UCSD-AML1 (cell line): ENCODE measurements at regions not wholly inside any gene's neighbourhood (a gene's known extent, or its start where the extent isn't known, plus 50 kb on each side); places are given as distances from the start of the nearest gene placed in this dataset.
A peak's percentile ranks its signal among the peaks of the same experiment; 100 is the strongest.
"Not testable (repeated sequence)": the region's sequence is repeated elsewhere in the genome, so short reads cannot be mapped to it uniquely, and the experiment has no call there.

Experiments
- DNase-seq: peaks from one replicate; lab custom pipeline; 2025; ENCODE audit not compliant: unreplicated experiment; lab: John Stamatoyannopoulos, UW

DNA sequence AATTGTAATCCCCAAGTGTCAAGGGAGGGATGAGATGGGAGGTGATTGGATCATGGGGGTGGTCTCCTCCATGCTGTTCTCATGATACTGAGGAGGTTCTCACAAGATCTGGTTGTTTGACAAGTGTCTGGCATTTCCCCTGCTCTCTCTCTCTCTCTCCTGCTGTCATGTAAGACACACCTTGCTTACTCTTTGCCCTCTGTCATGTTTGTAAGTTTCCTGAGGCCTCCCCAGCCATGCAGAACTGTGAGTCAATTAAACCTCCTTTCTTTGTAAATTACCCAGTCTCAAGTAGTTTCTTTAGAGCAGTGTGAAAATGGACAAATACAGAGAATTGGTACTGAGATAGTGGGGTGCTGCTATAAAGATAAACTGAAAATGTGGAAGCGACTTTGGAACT lies 207.9 kb downstream of the HINT1 start:
- no peak for DNase-seq

DNA sequence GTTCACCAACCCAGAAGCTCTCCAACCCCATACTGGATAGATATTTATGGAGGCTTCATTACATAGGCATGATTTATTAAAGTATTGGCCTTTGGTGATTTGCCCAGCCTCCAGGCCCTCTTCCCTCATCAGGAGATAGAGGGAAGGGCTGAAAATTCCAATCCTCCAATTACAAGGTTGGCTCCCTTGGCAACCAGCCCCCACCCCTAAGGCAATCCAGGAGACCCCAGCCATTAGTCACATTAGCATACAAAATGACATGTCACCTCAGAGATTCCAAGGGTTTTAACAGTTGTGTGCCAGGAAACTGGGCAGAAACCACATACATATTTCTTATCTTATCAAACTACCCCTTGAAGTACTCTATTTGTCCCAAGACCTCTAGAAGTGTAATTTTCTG lies 210.0 kb downstream of the HINT1 start:
- DNase-seq = no peak

DNA sequence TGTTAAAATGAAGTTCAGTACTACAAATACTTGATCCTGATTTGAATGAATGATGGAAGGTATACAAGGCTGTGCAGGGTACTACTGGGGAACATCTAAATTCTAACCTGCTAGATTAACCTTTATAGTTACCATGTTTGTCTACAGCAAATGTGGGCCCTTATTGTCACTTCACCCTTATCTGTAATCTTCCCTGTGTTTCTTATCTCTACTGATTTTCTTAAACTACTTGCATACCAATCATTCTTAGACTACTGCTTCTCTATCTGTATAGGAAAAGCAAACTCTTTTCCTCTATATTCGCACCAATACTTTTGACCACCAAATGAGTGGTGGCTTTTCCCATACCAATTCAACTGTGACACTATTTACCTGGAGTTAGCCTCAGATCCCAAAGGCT lies 210.7 kb downstream of the HINT1 start:
- DNase-seq = no peak

DNA sequence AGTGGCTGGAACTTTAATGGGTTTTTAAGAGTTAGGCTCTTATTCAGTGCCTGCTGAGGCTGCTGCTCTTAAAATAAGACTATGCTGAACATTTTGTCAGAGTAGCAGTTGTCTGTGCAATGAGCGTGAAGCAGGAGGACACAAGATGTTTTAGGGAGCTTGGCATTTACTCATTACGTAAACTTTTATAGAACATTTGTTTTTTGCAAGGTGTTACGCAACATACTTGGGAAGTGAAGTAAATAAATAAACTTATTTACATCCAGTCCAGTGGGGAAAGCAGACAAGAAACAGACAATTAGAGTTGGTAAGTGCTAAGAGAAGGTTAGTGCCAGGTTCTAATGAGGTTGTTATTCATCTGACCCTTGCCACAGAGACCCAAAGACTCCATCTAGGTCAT lies 226.0 kb downstream of the HINT1 start:
- no peak for DNase-seq

DNA sequence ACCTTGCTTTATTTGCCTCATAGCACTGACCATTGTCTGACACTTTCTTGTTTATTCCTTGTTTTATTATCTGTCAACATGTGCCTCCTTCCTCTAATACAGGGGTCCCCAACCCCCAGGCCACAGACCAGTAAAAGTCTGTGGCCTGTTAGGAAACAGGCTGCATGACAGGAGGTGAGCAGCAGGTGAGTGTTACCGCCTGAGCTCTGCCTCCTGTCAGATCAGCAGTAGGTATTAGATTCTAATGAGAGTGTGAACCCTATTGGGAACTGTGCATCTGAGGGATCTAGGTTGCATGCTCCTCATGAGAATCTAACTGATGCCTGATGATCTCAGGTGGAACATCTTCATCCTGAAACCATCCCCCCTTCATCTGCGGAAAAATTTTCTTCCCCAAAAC lies 228.0 kb downstream of the HINT1 start:
- no peak for DNase-seq

DNA sequence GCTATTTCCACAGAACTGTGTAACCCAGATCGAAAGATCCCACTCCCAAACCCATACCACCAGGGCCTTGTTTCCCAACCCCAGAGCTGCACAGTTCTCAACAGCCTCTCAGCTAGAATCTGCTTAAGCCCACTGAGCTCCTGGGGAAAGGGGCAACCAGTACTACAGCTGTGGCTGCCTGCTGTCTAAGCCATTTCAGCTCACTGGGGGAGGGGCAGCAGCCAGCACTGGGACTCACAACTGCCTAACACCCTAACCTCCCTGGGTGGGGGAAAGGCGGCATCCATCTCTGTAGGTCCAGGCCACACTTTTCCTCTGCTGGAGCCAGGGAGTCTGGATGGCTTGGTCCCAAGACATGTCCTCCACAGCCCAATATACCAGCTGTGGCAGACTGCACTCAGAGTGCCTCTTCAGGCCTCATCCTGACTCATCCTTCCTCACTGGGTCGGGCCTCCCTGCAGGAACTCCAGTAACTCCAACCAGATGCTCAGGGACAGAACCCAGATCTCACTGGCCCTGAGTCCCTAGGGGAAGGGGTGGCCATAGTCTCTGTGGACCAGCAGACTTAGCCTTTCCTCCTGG lies 241.4 kb downstream of the HINT1 start:
- no peak for DNase-seq

DNA sequence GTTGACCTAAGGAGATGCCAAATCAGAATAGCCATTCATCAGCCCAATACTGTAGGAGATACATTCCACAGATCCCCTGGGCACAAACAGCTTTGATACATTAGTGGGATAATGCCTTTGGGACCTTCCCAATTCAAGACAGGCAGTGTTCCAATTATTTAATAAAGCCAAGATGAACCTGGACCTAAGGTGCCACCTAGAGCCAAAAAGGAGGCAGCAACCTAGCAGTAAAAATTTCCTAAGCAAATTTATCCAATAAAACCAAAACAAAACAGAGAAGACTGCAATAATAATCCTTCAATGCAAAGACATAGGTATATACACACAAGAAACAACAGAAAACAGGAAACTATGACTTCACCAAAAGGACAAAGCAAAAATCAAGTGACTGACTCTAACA lies 253.0 kb downstream of the HINT1 start:
- no peak for DNase-seq

DNA sequence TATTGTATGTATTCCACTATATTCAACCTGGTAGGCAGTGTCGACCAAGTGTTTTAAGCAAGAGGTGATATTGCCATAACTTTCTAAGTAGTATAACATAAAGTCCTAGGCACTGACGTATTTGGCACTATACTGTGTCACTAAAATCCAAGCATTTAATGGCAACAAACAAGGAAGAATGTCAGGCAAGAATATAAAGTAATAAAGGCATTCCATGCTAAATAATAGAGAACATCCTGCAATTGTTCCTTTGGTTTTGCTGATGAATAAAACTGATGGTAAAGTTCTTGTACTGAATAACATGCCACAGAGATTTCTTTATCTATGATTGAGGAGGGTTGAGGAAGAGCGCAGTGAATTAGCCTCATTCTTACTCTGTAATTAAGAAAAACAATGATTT lies 256.9 kb downstream of the HINT1 start:
- DNase-seq = no peak

DNA sequence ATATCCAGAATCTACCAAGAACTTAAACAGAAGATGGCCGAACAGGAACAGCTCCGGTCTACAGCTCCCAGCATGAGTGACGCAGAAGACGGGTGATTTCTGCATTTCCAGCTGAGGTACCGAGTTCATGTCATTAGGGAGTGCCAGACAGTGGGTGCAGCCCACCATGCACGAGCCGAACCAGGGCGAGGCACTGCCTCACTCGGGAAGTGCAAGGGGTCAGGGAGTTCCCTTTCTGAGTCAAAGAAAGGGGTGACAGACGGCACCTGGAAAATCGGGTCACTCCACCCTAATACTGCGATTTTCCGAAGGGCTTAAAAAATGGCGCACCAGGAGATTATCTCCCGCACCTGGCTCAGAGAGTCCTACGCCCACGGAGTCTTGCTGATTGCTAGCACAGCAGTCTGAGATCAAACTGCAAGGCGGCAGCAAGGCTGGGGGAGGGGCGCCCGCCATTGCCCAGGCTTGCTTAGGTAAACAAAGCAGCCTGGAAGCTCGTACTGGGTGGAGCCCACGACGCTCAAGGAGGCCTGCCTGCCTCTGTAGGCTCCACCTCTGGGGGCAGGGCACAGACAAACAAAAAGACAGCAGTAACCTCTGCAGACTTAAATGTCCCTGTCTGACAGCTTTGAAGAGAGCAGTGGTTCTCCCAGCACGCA lies 267.4 kb downstream of the HINT1 start:
- not testable (repeated sequence) for DNase-seq

DNA sequence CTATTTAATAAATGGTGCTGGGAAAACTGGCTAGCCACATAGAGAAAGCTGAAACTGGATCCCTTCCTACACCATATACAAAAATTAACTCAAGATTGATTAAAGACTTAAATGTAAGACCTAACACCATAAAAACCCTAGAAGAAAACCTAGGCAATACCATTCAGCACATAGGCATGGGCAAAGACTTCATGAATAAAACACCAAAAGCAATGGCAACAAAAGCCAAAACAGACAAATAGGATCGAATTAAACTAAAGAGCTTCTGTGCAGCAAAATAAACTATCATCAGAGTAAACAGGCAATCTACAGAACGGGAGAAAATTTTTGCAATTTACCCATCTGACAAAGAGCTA lies 267.9 kb downstream of the HINT1 start:
- not testable (repeated sequence) for DNase-seq

DNA sequence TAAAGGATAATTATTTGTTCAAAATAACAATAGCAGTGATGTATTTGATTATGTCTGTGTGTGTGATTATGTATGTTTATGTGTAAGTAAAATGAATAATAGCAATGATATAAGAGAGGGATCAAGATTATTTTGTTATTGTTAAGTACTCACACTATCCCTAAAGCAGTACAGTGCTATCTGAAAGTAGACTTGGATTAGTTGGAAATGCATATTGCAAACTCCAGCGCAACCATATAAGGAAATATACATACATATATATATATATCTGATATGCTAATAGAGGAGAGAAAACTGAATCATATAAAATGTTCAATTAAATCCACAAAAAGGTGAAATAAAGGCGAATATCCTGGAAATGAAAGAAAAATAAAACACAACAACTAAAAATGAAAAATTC lies 268.4 kb downstream of the HINT1 start:
- no peak for DNase-seq

DNA sequence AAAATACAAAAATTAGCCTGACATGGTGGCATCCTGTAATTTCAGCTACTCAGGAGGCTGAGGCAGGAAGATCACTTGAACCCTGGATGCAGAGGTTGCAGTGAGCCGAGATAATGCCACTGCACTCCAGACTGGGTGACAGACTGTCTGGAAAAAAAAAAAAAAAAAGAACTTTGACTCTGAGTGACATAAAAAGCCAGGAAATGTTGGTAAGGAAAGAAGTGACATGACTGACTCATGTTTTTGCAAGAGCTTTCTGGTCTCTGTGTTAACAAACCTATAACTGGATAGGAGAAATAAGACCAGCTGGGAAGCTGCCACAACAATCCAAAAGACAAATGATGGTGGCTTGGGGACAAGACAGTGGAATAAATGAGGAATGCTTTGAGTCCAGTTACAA lies 272.1 kb downstream of the HINT1 start:
- no peak for DNase-seq

DNA sequence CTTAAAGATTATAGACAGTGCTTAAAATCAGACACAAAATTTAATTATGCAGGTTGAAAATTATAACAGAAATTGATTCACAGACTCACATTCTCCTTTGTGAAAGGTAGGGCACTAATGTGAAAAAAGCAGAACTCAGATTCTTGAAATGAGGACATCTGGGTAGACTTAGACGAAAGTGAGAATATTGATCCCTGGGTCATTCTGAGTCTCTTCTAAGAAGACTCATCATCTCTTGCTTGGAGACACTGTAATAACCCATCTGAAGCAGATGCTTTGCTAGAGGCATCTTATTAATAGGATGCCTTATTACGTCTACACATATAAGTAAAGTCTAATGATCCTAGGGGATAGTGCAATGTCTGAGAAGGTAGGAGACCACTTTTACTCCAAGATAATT lies 274.4 kb downstream of the HINT1 start:
- DNase-seq = no peak

DNA sequence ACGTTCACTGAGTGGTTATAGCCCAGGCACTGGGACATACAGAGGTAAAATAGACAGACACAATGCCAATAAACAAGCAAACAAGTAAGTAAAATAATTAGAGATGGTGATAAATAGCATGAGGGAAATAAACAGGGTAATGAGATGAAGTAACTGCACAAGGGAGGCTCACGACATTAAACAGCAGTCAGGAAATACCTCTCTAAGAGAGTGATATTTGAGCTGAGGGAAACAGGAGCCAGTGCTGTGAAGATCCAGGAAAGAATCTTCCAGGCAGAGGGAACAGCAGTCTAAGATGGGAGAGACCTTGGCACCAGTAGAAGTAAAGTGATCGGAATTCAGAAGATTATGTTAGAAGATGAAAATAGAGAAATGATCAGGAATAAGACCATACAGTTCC lies 279.4 kb downstream of the HINT1 start:
- DNase-seq = no peak

DNA sequence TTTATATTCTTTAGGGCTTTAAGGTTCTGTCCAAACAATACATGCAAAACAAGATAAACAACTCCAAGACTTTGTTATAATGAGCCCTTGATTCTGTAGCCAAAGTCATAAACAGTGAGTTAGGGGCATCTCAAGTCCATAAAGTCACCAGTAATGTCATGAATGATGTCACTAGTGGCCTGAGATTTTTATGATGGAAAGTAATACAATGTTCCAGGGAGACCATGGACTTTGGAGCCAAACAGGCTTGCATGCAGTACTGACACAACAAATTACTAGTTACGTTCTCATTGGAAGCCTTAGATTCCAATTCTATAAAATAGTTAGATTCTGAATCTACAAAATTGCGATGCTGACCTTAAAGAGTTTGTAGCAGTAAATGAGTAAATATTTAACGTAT lies 280.0 kb downstream of the HINT1 start:
- DNase-seq = no peak

DNA sequence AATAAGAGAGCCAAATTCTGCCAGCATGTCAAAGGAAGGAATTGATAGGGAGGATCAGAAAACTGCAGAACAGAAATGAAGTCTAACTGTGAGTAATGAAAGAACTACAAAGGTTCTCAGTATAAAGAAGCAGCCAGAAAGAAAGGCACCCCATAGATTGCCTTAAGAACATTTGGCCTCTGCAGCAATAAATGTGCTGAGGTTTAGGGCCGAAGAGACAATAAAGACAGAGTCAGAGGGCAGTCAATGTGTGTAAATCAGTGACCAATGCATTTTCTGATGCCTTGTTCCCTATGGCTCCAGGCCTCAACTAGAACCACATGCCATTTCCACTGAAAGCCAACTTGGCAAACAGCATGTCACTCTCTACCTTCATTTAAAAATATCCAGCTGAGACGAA lies 281.0 kb downstream of the HINT1 start:
- DNase-seq = no peak

DNA sequence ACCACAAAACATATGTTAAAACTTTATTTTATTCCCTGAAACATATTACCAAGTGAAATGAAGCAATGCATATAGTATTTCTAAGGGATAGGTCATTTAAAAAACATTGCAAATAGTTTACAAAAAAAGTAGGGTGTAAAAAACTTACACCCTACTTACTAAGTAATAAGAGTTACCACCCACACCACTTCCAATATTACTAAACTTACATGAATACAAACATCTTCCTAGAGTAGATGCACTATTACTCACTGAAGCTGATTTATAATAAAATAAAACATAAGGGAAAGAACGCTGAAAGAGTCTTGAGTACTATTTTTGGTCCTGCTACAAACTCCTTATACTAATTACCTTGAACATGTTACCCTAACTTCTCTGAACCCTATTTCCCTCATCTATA lies 289.4 kb downstream of the HINT1 start:
- no peak for DNase-seq

DNA sequence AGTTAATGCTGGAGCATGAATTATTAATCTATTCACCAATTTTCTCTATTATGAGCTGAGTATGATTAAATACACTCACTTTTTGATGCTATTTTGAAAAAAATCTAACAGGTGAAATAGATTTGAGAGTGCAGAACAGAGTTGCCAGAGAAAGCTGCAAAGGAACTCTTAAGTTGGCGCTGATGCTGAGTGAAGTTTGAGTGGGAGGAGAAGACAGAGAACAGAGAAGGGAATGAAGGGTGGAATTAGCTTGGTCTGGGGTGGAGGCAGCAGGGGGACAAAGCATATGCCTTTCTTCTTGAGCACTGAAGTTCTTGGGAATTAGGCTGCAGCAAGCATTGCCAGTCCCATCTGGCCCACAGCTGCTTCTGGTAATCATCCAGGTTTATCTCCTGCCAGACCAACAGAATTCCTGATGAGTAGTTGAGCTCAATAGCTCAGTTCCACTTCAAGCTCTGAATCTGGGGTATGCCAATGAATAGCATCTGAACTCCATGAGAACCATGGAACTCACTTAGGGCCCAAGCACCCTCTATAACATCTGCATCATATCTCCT lies 290.1 kb downstream of the HINT1 start:
- no peak for DNase-seq

DNA sequence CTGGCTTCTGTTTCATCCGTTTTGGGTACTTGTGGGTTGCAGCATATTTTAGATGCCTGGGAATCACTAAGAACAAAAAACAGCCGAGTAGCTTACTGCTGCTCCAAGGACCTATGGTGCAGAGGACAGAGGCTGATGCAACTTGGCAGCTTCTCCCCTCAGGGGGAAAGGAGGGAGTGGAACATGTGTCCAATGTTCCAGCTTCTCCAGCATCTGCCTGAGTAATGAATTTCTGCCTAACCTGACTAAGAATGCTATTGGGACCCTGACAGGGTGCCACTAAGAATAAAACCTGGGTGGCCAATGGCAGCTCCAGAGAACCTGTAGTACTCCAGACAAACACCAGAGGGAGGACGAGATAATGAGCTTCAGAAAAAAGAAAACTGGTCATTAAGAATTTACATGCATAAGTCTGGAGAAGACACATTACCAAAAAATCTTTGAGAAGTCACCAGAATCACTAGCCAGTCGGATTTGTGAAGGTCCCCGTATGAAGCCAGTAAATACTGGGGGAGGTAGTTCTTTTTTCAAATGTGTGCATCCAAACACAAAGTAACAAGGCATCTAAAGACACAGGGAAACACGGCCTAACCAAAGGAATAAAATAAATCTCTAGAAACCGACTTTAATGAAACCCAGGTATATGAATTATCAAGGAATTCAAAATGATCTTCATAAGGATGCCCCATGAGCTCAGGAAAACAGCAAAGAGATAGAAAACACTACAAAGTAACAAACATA lies 293.5 kb downstream of the HINT1 start:
- peak; percentile 12 for DNase-seq

DNA sequence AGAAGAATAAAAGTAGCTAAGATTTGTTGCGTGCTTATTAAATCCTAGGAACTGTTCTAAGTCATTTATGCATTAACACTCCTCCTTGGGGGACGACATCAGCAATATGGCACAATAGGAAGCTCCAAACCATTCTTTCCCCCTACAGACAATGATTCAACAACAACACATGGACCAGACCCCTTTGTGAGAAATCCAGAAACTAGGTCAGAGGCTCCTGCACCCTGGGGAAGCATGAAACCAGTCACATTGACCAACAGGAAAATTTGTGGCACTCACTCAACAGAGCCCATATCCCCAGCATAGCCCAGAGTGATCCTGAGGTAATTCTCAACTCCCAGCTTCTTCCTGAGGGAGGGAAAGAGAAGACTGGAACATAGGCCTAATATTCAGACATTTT lies 294.4 kb downstream of the HINT1 start:
- no peak for DNase-seq

DNA sequence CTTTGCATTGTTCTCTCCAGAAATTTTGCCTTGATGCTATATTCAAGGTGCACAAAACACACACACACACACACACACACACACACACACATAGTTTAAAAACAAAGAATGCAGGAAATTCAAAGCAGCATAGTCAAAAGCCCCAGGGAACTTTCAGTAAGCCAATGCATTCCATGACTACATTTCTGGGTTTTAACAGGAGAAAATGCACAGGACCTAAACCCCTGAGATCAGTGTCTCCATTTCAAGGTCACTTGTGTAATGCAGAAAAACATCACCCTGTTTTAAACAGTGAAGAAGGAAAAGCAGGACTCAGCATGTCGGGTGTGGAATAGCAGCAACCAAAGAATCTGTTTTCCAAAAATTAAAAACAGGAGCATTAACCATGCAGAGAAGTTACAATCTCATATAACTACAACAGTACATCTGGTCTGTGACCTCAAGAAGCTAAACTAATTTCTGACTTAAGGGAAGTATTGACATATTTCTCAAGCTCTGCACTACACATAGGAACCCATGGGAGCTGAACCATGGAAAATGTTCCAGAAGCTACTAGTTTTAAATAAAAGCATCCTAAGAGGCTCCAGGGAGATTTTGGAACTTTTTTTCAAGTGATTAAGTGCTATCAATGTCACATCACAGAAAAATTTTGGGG lies 296.7 kb downstream of the HINT1 start:
- no peak for DNase-seq
